Right lobe of liver (tissue), 4 donors: ENCODE measurements at regions not wholly inside any gene's neighbourhood (a gene's known extent, or its start where the extent isn't known, plus 50 kb on each side); places are given as distances from the start of the nearest gene placed in this dataset.

Source experiments
- POLR2A ChIP-seq: fragments of 450-650 bp; IDR thresholded peaks from one replicate; pipeline ENCODE4 v1.6.1; 2017; ENCODE audit warnings: antibody characterized with exemption, mild to moderate bottlenecking
- TF ChIP-seq, protein P1 (sequence below), 4 donors: fragments of 200-600 bp in 3 of 4; fragments of 450-650 bp in 1 of 4; IDR thresholded peaks; one replicate each; pipeline versions ENCODE4 v1.5.1 to v1.8.0; 2016 to 2022; ENCODE audit warnings: antibody characterized with exemption in 4 of 4, mild to moderate bottlenecking in 2 of 4
- donor health status: DM: no; HTN: no; CAD: no.
- donor health status: DM: no; HTN: no; CAD: no.
- donor health status: DM: no; HTN: yes; CAD: no.

DNA sequence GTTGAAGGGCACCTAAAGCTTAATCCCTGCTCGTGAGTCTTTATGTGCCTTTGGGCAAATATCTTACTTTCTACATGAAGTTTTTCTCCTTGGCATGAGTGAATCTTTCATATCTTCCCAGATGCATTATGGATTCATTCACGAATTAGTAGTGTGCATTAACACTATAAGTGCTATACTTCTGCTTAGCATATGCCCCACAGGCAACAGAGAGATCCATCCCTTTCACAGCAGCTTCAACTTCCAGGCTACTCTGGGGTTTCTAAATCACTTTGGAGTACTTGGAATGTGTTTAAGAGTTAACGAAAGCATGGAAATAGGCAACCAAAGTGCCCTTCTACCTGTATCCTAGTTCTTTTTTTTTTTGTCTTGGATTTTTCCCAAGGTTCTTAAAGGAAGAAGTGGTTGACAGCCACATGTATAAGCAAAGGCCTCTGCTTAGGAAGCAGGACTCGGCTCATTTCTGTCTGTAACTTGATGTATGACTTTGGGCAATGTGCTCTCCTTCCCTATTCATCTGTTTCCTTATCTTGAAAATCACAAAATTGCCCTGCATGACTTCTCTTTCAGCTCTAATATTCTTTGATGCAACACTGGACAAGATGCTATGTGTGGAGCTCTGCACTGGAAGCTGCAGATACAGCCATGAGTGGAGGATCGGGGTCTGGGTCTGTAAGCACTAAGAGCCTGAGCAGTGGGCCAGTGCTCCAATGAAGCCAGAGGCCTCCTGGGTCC lies 54.5 kb upstream of the ME3 start:
- TF ChIP-seq, protein P1, sequence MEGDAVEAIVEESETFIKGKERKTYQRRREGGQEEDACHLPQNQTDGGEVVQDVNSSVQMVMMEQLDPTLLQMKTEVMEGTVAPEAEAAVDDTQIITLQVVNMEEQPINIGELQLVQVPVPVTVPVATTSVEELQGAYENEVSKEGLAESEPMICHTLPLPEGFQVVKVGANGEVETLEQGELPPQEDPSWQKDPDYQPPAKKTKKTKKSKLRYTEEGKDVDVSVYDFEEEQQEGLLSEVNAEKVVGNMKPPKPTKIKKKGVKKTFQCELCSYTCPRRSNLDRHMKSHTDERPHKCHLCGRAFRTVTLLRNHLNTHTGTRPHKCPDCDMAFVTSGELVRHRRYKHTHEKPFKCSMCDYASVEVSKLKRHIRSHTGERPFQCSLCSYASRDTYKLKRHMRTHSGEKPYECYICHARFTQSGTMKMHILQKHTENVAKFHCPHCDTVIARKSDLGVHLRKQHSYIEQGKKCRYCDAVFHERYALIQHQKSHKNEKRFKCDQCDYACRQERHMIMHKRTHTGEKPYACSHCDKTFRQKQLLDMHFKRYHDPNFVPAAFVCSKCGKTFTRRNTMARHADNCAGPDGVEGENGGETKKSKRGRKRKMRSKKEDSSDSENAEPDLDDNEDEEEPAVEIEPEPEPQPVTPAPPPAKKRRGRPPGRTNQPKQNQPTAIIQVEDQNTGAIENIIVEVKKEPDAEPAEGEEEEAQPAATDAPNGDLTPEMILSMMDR (IDR thresholded peaks at IDR 0.05) = no peak
- no peak for TF ChIP-seq POLR2A
